GM19099 (cell line): ENCODE measurements at regions not wholly inside any gene's neighbourhood (a gene's known extent, or its start where the extent isn't known, plus 50 kb on each side); places are given as distances from the start of the nearest gene placed in this dataset.

Experiments
- POLR2A ChIP-seq: IDR thresholded peaks from 3 replicates; pipeline ENCODE4 v1.6.1; 2011; ENCODE audit warnings: low read depth; ENCODE audit not compliant: insufficient read length; ENCODE audit errors: extremely low read depth

DNA sequence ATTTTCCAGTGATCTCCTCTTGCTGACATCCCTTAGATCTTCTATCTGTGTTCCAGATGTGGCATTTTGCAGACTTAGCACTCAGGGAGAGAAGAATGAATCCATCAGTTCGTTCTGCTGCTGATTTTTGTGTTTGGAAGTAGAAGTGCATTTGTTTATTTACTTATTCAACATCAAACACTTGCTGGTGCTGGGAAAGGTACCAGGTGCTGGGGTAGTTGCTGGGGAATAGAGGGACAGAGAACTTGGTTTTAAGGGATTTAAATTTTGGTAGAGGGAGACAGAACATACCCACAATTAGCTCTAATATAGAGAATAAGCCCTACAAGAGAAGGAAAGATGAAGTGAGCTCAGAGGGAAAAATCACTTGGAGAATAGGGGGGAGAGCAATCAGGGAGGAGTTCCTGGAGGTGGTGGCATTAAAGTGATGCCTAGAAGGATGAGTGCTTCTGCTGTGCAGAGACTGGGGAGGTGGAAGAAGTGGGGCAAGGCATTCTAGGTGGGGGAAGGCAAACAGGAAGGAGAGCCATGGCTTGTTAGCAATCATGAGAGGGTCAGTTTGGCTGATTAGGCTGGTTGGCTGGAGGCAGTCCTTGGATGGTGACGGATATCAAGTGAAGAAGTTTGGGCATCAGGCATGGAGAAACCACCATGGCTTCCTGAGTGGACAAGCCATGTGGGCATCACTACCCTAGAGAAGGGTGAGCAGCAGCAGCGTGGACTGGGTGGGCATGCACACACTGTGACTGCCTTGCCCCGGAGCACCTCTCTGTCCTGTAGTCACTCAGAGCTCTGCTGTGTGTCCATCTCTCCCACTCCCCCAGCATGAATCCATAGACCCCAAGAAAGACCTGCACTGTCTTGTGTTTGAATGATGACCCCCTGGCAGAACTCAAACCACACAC lies 197.3 kb downstream of the OPA1 start:
- no peak for TF ChIP-seq POLR2A

DNA sequence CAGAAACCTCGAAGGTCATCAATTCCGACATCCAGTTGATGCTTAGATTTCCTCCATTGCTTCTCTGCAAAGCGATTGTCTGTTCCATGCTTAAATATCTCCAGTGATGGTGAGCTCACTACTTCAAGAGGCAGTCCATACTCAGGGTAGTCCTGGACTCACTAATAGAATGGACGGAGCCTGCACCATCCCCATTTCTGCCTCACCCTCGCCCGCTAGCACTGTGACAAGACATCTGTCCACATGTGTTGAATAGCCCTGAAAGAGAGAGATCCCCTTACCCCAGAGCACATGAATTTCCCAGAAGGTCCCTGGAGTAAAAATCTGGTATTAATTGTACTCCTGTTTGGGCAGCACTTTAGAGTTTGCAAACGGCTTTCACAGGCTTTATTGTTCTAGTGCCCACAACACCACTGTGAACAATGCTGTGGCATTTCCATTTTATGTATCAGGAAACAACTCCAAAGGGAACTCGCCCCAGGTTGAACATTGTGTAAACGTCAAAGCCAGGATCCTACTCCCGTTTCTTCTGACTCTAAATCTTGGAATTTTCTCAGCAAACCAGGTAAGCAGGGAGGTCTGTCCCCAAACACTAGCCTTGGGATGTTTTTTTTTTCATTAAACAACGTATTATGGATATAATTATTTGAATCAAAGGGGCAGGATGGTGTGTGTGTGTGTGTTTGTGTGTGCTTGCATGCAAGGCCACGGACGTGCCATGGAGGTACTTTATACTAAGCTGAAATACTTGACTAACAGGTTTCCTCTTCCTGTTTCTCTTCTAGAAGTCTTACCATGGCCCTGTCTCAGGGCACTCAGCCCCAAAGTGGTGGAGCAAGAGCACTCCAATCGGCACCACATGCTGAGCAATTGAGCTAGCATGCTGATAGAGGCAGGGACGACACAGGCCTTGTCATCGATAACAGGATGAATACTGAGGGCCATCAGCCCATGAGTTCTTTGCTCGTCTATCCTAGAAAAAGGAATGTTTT lies 198.3 kb downstream of the OPA1 start:
- no peak for TF ChIP-seq POLR2A

DNA sequence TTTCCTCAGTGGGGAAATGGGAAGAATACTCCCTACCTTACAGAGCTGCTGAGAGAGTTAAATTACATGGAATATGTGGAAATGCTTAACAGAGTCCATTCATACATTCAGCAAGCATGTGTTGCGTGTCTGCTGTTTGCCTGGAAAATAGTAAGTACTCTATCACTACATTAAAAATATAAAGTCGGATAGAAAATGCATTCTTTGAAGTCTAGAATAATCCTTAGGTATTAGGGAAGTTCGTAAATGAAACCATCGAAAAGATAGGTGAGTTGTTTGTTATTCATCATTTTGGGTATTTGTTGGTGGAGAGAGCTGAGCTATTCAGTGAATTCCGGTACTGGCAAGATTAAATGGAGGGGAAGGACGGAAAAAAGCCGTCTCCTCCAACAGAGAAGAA lies 200.1 kb downstream of the OPA1 start:
- no peak for TF ChIP-seq POLR2A

DNA sequence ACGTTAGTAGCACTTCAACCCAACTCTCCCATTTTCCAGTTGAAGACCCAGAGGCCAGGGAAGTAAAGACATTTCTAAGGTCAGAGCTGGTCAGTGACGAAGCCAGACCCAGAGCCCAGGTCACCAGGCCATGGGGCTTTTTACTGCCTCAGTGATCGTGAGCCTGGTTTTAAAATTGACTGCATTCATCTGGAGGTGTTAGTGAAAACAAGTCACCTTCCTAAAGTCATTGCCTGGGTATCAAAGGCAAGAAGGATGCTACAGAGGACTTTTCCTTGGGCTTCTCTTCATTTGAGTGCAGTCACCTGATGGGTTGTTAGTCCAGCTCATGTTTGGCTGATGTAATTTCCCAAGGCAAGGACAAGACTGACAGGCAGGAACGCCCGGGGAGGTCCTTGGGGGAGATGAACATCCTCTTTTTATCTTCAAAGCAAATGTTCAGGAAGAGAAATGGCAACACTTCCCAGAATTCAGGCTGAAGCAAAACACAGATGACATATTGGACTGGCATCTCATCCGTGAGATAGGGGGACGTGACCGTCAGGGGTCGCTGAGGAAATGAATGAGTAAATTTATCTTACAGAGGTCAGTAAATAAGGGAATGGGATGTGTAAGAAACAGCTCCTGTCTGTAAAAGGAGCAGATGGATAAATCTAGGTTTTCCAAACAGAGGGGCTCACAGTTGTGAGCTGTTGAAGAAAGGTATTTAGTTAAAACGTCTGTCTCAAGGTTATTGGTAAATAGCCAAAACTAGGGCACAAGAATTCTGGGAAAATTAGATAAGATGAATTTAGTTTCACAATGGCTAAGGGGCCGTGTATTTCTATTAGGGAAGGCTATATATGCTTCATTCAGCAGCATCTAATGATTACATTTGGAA lies 201.2 kb downstream of the OPA1 start:
- no peak for TF ChIP-seq POLR2A

DNA sequence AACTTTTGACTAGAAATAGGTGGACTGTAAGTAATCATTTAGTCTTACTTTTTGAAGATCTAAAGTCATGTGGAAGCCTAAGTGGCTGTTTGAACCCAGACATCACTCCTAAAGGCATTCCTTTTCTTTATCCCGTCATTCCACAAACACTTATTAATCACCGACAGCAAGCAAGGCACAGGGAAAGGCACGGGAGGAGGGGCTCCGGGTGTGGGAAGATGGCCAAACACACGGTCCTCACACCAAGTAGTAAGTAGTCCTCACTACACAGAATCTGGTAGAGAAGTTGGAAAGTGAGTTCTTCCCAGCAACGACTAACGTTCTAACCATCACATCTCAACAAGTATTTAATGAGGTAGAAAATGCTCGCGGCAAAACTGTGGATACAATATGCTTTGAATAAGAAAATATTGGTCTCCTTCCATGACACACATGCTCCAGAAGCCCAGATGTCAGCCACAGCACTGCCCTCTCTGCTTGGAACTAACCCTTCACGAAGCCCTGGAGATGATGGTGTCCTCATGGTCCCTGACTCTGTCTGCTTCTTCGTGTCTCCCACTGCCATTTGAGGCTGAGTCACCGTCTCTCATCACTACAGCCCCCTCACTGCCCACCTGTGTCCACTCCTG lies 202.2 kb downstream of the OPA1 start:
- no peak for TF ChIP-seq POLR2A

DNA sequence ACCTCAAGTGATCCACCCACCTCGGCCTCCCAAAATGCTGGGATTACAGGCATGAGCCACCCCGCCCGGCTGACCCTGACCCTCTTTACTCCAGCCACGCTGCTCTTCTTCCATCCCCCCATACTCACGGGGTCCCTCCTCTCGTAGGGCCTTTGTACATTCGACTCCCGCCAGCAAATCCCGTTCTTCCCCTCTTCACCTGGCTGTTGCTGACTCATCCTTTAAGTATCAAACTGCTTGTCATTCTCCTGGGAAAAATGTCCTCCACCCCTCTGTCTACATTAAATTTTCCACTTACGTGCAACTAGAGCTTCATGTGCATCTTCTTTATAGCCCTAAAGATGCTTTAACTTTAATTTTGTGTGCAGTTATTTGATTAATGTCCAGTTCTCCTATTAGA lies 203.1 kb downstream of the OPA1 start:
- TF ChIP-seq POLR2A, result no peak

DNA sequence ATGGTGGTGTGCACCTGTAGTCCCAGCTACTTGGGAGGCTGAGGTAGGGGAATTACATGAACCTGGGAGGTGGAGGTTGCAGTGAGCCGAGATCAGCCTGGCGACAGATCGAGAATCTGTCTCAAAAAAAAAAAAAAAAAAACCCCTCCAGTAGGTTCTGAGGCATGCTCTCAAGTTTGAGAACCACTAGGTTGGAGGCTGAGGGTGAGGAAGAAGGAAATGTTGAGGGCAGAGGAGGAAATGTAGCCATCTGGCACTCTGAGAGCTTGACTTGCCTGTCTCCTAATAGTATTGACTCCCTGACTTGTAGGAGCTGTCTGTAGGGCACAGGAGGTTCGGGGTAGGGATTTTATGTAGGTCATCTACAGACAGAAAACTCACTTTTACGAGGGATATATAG lies 204.6 kb downstream of the OPA1 start:
- TF ChIP-seq POLR2A, result no peak

DNA sequence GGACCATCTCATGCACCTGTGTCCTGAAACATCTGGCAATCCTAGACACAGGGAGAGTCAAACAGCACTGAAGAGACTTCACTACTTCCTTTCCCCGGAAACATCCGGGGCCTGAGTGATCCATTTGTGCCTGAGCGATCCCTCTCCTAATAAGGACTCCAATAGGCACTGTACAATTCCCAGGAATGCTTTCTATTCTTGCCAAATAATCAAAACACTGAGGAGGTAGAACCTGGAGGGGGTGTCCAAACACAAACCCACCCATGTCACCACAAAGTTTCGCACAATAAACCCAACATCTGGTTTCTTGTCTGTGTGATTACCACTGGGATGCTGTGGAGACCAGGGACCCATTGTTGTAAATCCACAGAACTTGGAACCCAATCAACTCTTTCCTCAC lies 205.0 kb downstream of the OPA1 start:
- TF ChIP-seq POLR2A, result no peak

DNA sequence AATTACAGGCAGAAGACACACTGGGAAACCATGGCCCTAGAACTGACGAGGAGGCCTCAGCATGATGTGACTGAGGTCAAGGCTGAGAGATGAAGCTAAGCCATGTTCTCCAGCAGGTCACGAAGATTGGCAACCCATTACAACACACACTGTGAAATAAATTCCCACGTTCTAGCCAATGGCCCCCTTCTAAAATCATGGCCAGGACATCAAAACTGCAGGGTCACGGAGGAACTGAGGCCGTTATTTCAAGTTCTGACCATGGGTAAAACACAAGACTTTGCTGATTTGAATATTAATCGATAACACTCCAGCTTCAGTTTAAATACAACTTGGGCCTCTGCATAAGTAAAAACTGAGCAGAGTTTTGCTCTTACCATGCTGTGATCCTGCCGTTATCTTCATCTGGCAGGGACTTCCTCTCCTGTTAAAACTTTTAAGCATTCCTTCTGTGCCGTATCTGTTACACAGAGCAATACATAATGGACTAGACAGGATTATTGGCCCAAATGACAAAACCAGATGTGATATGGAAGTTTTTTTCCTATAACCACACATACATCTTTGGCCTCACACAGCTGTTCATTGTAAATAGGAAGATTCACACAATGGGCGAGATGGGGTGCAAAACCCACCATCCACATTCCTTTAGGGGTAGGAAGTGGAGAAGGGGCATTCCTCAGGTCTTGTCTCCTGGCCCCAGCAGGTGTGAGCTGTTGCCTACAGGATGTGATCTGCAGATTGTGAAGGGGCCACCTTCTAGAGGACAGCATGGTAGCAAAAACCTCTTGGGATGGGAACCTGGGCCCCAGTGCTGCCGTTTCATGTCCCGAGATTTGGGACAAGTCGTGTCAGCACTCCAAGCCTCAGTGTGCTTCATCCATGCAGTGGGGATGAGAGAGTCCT lies 207.4 kb downstream of the OPA1 start:
- TF ChIP-seq POLR2A, result no peak

DNA sequence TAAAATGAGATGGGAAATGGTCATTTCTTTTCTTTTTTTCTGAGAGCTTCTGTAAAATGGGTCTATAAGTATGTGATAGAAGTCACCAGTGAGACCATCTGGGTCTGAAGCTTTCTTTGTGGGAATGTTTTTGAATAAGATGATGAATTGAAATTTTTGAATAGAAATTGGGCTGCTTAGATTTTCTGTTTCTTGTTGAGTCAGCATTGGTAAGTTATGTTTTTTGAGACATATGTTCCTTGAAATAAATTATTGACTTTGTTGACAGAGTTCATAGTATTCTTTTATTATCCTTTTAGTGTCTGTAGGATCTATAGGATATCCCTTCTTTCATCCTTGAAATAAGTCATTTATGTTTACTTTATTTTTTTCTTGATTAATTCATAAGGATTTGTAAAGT lies 208.1 kb downstream of the OPA1 start:
- no peak for TF ChIP-seq POLR2A

DNA sequence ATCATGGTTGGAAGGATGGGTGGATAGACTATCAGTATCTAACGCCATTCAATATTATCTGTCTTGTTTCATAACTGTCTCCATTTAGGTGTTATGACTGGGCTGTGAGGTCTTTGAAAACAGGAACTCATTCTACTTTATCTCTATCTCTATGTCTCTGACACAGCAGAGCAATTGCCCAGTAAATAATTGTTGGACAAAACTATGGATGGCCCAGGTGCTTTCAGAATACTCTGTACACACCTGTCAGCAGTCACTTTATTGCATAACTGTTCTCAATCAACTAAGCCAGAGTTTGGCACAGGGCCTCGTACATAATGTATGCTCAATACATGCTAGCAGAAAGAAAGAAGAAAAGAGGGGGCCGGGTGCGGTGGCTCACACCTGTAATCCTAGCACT lies 210.3 kb downstream of the OPA1 start:
- TF ChIP-seq POLR2A, result no peak

DNA sequence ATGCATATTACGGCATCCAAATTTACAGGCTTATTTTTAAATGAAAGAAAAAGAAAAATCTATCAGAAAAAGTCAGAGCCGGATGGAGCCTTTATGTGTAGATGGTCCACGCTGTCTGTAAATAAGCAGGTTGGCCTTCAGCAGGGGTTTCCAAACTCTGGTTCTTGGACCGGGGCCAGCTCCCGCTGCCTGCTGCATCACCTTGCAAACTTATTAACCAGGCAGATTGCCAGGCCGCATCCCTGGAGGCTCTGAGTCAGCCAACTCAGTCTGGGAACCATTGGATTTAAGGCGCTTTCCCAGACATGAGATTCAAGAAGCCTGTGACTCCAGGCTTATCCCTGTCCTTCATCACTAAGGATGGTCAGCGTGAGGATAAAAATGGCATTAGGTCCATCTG lies 212.4 kb downstream of the OPA1 start:
- TF ChIP-seq POLR2A, result no peak

DNA sequence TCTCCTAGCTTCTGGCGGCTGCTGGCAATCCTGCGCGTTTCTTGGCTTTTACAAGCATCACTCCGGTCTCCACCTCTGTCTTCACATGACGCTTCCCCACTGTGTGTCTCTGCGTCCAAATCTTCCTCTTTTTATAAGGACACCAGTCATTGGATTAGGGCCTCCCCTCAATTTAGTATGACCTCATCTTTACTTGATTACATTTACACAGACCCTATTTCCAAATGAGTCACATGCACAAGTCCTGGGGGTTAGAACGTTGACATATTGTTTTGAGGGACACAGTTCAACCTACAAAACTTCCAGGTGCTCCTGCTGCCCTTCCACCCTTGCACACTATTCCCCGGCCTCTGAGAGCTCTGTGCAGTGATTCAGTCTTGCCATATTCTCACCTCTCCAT lies 215.3 kb downstream of the OPA1 start:
- no peak for TF ChIP-seq POLR2A
